A673 (cell line): ENCODE measurements at regions not wholly inside any gene's neighbourhood (a gene's known extent, or its start where the extent isn't known, plus 50 kb on each side); places are given as distances from the start of the nearest gene placed in this dataset.

ENCODE experiments used
- EZH2 ChIP-seq: fragments of 200-600 bp; sonication (generic); IDR thresholded peaks from 2 replicates; pipeline ENCODE4 v1.6.1; 2017; ENCODE audit warnings: borderline replicate concordance, low read depth, mild to moderate bottlenecking, mixed read lengths, antibody characterized with exemption, low read length; ENCODE audit not compliant: poor library complexity, severe bottlenecking
- TF ChIP-seq, protein P1 (sequence below): fragments of 300-800, 200-600 bp; sonication (generic); conservative IDR thresholded peaks from 2 replicates; pipeline ENCODE4 v1.5.1; 2017; ENCODE audit warnings: low read depth, mild to moderate bottlenecking, antibody characterized with exemption, low read length, moderate library complexity, mixed read lengths

DNA sequence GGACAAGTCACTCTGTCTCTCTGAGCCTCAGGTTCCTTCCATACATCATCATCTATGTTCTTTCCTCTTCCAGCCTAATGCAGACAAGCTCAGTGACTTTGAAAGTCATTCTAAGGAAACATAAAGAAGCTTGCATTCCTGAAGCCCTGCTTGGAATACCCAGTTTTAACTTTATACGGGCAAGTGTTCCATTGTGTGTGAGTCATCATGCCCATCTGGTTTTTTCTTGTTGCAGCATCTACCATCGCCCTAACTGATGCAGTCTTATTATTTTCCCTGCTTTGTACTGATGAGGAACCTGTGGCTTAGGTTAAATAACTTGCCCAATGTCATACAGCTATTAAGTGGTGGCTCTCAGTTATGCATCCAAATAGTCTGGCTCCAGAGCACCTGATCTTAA is 177.9 kb upstream of the RAI2 start:
- TF ChIP-seq EZH2: no peak
- TF ChIP-seq, protein P1, sequence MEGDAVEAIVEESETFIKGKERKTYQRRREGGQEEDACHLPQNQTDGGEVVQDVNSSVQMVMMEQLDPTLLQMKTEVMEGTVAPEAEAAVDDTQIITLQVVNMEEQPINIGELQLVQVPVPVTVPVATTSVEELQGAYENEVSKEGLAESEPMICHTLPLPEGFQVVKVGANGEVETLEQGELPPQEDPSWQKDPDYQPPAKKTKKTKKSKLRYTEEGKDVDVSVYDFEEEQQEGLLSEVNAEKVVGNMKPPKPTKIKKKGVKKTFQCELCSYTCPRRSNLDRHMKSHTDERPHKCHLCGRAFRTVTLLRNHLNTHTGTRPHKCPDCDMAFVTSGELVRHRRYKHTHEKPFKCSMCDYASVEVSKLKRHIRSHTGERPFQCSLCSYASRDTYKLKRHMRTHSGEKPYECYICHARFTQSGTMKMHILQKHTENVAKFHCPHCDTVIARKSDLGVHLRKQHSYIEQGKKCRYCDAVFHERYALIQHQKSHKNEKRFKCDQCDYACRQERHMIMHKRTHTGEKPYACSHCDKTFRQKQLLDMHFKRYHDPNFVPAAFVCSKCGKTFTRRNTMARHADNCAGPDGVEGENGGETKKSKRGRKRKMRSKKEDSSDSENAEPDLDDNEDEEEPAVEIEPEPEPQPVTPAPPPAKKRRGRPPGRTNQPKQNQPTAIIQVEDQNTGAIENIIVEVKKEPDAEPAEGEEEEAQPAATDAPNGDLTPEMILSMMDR: no peak
